ENCODE measurements at regions not wholly inside any gene's neighbourhood (a gene's known extent, or its start where the extent isn't known, plus 50 kb on each side); places are given as distances from the start of the nearest gene placed in this dataset.

DNA sequence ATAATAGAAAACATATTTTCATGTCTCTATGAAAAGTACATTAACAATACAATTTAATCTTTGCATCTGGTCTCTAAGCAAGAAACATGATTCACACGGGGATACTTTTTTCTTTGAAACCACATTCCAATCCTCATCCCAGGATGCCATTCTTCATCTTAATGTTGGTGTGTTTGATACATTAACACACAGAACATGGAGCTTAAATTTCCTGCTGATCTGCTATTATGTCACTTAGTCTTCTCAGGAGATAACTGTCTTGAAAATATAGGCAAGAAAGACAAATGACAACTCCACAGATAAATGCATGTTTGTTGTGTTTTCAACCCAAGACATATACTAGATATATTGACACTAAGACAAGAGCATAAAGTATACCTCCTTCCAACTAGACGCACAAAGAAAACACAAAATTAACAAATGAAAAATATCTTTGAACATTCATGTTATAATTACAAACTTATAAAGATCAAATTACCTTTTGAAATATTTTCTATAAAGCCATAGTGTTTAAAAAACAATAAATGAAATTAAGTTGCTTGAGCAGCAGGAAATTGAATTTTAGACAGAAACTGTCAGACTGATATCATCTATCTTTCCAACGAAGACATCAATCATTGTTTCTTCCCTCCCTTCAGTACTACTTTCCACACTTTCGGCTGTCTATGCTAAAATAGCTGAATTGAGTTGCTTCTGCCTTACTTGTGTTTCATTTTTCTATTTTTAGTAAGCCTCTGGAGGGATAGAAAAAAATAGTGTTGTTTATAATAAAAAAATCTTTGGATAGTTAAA is 1676.7 kb upstream of the CDH9 start:
- TF ChIP-seq GATA3 (IDR thresholded peaks at IDR 0.05; ENCODE audit: low read depth, low read length): no peak
- TF ChIP-seq GATA2 (IDR thresholded peaks at IDR 0.05; ENCODE audit: low read depth, low read length): no peak

DNA sequence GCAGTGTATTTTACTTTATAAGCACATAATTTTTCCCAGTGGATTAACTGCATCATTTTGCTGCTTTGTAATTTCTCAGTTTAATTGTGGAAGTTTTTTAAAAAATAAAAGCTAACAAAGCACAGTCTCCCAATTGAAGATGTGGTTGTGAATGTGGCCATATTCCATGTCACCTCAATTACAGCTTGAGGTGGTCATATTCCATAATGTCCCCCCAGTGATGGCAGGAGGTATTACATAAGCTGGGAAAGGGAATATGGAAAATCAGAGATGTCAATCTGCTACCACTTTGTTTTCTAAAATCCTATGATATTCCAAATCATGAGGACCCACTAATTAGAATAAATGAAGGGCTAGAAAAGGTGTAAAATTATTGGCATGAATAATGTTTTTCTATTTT is 1672.0 kb upstream of the CDH9 start:
- TF ChIP-seq GATA2 (IDR thresholded peaks at IDR 0.05; ENCODE audit: low read depth, low read length) (no peak), GATA3 (IDR thresholded peaks at IDR 0.05; ENCODE audit: low read depth, low read length) (no peak)

DNA sequence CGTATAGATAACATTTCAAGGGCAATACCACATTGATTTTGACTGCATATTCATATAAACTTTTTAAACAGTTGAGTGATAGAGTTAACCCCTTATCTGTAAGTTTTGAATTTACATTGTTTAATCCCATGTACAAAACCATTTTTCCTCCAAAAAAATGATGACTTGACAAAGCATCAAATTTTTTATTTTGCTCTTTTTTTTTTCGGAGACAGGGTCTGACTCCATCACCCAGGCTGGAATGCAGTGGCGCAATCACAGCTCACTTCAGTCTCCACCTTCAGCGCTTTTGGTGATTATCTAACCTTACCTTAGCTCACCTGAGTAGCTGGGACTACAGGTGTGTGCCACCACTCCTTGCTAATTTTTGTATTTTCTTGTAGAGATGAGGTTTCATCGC is 1670.1 kb upstream of the CDH9 start:
- TF ChIP-seq GATA2 (IDR thresholded peaks at IDR 0.05; ENCODE audit: low read depth, low read length) (no peak), GATA3 (IDR thresholded peaks at IDR 0.05; ENCODE audit: low read depth, low read length) (no peak)

DNA sequence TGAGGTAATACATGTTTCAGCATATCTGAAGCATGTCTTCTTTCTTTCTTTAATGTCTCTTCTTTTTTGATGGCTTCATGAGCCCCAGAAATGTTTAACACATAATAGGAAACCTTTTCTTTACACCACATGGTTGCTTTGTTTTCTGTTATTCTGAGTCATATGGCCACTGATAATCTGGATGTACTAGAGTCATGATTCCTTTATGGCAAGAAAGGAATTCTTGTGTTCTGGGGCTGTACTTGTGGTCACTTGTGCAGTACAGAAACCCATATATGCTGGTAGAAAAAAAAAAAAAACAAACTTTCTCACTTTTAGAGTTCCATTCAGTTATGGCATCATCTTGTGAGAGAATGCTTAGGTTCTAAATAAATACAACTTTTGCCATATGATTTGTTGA is 1669.3 kb upstream of the CDH9 start:
- TF ChIP-seq GATA3 (IDR thresholded peaks at IDR 0.05; ENCODE audit: low read depth, low read length) (no peak), GATA2 (IDR thresholded peaks at IDR 0.05; ENCODE audit: low read depth, low read length) (no peak)

DNA sequence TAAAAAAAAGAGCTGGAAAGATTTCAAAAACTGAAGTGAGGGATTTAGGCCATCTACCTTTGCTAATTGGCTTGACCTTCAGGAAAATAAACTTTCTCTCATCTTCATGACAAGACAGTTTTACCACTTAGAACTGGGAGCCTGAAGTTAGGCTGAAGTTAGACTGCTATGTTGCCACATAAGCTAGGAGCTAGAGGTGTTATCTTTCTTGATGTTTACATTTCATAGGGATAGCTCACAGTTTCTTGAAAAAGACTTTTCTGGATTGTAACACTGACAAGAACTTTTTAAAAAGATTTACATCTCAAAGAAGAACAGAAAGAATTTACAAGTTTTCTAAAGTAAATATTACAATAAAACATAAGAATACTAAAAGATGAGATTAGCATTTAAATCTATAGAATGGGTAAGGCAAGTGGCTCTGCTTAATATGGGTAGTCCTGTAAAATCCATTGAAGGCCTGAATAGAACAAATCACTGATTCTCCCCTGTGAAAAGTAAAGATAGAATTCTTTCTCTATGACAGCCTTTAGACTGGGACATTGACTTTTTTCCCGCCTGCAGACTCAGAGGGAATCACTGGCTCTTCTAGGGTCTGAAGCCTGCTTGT is 1665.4 kb upstream of the CDH9 start:
- TF ChIP-seq GATA3 (IDR thresholded peaks at IDR 0.05; ENCODE audit: low read depth, low read length) (no peak), GATA2 (IDR thresholded peaks at IDR 0.05; ENCODE audit: low read depth, low read length) (no peak)

DNA sequence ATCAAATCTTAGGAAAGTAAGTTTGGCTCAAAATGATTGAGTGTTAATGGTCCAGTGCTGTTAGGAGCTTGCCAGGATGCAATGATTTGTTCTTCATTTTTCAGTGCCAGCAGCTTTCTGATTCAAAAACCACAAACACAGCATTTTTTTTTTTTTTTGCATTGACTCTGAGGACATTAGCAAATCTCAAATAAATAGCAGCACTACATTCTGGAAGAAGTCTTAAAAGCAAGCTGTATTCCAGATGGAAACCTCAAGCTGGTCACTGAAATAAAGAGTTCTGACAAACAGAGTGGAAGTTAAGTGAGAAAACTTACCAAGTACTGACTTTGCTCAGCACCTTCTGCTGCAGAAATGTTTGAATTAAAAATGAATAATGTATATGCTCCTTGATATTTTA is 1653.1 kb upstream of the CDH9 start:
- TF ChIP-seq GATA3 (IDR thresholded peaks at IDR 0.05; ENCODE audit: low read depth, low read length): no peak
- TF ChIP-seq GATA2 (IDR thresholded peaks at IDR 0.05; ENCODE audit: low read depth, low read length): no peak

DNA sequence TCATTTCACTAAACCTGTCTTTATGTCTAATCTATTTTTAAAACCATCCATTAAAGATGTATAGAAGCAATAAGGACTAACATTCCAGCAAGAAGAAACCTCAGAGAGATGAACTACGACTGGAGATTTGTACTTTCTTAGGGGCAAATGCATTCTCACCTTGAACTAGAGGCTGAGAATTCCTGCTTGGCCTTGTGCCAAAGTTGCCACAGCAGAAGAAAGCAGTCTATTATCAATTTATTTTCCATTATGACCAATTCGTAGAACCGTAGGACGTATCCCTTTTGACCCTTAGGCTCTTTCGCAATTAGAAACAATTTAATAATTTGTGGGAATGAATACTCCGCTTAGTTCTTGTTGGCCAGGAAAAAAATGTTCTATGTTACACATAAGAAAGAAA is 1647.4 kb upstream of the CDH9 start:
- TF ChIP-seq GATA3 (IDR thresholded peaks at IDR 0.05; ENCODE audit: low read depth, low read length) (no peak), GATA2 (IDR thresholded peaks at IDR 0.05; ENCODE audit: low read depth, low read length) (no peak)

DNA sequence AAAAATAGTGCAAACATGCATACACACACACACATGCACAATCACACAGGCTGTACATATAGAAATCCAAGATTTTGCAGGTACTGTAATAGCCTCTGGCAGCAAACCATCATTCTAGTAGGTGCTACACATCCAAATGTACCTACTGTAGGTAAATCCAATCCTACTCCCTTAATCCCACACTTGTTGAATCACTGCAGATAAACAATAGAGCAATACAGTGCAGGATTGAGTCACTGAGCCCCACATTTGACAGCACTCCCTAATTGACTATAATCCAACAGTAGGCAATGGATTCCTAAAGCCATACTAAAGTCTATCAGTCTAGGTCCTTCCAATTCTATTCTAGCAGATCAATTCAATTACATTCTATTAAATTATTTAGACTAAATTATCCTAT is 1640.5 kb upstream of the CDH9 start:
- TF ChIP-seq GATA2 (IDR thresholded peaks at IDR 0.05; ENCODE audit: low read depth, low read length) (no peak), GATA3 (IDR thresholded peaks at IDR 0.05; ENCODE audit: low read depth, low read length) (no peak)

DNA sequence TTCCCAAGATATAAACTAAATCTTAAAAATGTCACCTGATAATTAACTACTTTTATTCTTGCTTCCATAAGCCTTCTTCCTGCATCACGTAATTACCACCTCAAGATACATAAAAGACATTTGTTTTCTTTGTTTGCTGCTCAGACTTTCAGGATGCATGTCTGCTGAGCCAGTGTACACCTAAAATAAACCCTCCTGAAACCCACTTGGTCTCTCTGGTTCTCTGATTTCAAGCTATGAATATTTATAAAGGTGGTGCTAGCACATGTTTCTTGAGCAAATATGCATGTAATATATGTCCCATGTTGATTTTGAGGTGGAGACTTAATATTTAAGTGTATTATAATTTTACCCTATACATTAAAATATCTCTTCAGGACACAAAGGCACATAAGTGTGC is 1627.7 kb upstream of the CDH9 start:
- no peak for TF ChIP-seq GATA3 (IDR thresholded peaks at IDR 0.05; ENCODE audit: low read depth, low read length)
- TF ChIP-seq GATA2 (IDR thresholded peaks at IDR 0.05; ENCODE audit: low read depth, low read length): no peak

DNA sequence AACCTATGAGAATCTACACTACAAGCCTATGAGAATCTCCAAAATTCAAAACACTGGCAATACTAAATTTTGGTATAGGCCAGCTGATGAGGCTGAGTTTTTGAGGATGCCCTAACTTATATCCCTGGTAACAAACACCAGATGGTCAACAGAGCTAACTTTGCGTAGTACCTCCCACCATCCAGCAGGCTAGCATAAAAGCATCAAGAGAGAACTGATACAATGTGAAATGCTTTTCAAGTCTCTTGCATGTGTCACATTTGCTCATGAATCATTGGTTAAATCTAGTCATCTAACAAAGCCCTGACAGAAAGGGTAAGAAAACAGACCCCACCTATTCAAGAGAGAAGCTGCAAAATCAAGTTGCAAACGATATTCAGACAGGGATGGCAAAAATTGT is 1609.7 kb upstream of the CDH9 start:
- TF ChIP-seq GATA3 (IDR thresholded peaks at IDR 0.05; ENCODE audit: low read depth, low read length) (no peak), GATA2 (IDR thresholded peaks at IDR 0.05; ENCODE audit: low read depth, low read length) (no peak)

DNA sequence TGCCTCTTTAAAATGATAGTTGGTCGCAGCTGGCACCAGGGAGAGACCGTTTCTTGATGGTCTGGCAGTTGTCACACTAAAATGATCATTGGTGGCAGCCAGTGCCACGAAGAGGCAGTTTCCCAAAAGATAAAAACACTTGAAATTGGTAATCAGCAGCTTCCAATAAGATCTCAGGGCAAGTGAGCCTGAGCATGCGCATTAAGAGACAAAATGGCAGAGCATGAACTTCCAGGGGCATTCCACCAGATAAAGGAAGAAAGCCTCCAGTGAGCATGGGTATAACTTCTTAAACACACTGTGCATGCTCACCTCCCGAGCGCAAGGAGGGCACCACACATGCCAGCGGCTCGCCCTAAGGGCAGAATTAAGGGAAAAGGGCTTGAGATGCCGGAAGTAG is 1594.2 kb upstream of the CDH9 start:
- TF ChIP-seq GATA3 (IDR thresholded peaks at IDR 0.05; ENCODE audit: low read depth, low read length): no peak
- no peak for TF ChIP-seq GATA2 (IDR thresholded peaks at IDR 0.05; ENCODE audit: low read depth, low read length)

DNA sequence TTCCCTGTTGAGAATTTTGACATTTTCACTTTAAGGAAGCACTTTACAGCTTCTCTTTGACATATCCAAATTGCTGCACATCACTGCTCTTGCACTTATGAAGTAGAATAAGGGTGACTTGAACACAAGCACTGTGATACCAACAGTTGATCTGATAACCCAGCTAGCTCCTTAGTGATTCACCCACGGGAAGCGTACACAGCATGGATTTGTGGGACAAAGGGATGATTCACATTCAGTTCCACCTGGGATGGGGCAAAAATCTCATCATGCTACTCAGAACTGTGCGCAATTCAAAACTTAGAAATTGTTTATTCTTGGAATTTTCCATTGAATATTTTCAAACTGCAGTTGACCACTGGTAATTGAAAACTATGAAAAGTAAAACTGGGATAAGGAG is 1565.5 kb upstream of the CDH9 start:
- TF ChIP-seq GATA3 (IDR thresholded peaks at IDR 0.05; ENCODE audit: low read depth, low read length): no peak
- no peak for TF ChIP-seq GATA2 (IDR thresholded peaks at IDR 0.05; ENCODE audit: low read depth, low read length)

DNA sequence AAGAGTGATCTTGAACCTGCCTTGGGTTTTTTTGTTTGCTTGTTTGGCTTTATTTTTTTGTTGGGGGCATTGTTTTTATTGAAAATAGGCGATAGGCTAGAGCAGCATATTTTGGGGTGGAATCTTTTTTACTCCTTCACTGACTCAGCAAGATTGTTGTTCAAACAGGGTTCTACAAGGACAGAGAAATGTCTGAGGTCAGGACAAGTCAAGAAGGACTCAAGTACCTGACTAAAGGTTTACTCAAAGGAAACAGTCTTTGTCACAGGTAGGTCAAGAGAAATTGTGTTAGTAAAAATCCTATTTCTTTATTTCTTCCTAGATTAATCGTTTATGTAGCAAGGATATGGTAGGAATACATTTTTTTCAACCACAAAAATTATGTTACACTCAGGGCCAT is 1564.0 kb upstream of the CDH9 start:
- TF ChIP-seq GATA3 (IDR thresholded peaks at IDR 0.05; ENCODE audit: low read depth, low read length): no peak
- TF ChIP-seq GATA2 (IDR thresholded peaks at IDR 0.05; ENCODE audit: low read depth, low read length): no peak

DNA sequence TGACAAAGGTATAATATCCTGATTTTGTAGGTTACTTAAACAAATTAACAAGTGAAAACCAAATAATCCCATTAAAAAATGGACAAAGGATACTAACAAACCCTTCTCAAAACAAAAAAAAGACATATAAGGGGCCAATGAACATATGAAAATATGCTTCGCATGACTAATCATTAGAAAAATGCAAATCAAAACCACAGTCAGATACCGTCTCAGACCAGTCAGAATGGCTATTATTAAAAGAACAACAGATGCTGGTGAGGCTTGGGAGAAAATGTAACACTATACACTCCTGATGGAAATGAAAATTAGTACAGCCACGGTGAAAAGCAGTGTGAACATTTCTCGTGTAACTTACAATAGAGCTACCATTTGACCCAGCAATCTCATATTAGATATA is 1542.2 kb upstream of the CDH9 start:
- TF ChIP-seq GATA3 (IDR thresholded peaks at IDR 0.05; ENCODE audit: low read depth, low read length): no peak
- TF ChIP-seq GATA2 (IDR thresholded peaks at IDR 0.05; ENCODE audit: low read depth, low read length): no peak

DNA sequence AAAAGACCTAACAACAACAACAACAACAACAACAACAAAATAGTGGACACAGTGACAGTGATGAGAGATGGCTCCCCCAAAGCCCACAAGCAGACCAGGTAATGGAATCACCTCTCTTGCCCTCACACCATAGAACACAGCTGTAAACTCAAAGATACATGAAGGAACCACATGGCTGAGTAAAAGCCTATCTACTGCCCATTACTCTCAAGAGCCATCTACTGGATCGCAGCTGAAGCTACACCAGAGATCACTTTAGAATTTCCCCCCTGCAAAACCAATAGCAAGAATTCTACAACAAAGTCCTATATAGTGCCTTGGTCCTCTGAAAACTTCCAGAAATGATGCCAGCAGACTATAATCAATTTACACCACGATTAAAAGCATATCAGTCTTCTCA is 1537.6 kb upstream of the CDH9 start:
- TF ChIP-seq GATA3 (IDR thresholded peaks at IDR 0.05; ENCODE audit: low read depth, low read length) (no peak), GATA2 (IDR thresholded peaks at IDR 0.05; ENCODE audit: low read depth, low read length) (no peak)
